Keratinocyte (primary cell): ENCODE measurements at regions not wholly inside any gene's neighbourhood (a gene's known extent, or its start where the extent isn't known, plus 50 kb on each side); places are given as distances from the start of the nearest gene placed in this dataset.

Experiments used
- DNase-seq: peaks from one replicate; pipeline ENCODE4 v3.0.0-alpha.2; 2011; ENCODE audit warnings: low read depth, missing footprints, low spot score
- FAIRE-seq: peaks from 2 replicates; lab custom pipeline; 2011; peaks lifted over from hg19 to GRCh38; lab: Jason Lieb, UNC
- H2AFZ ChIP-seq: 2 replicates; pipeline ENCODE4 v1.6.0; 2012; ENCODE audit warnings: low read length, control low read depth, inconsistent platforms; ENCODE audit not compliant: control insufficient read depth
- H3K27ac ChIP-seq: 2 replicates; pipeline ENCODE4 v1.5.1; 2011; ENCODE audit warnings: low read length; ENCODE audit not compliant: control insufficient read depth, insufficient read depth
- H3K27me3 ChIP-seq: 3 replicates; pipeline ENCODE4 v1.6.0; 2011; ENCODE audit warnings: low read length; ENCODE audit not compliant: control insufficient read depth, insufficient read depth; ENCODE audit errors: extremely low read depth
- H3K36me3 ChIP-seq, 2 experiments: 2 replicates in 1 of 2; 3 replicates in 1 of 2; pipeline ENCODE4 v1.5.1; 2011; ENCODE audit warnings: low read length in 2 of 2, mild to moderate bottlenecking in 1 of 2; ENCODE audit not compliant: control insufficient read depth in 2 of 2, insufficient read depth in 2 of 2; ENCODE audit errors: extremely low read depth in 1 of 2
- H3K4me1 ChIP-seq: 3 replicates; pipeline ENCODE4 v1.5.1; 2011; ENCODE audit warnings: low read length; ENCODE audit not compliant: control insufficient read depth, insufficient read depth; ENCODE audit errors: extremely low read depth
- H3K4me2 ChIP-seq: 3 replicates; pipeline ENCODE4 v1.6.0; 2011; ENCODE audit warnings: low read depth, low read length; ENCODE audit not compliant: control insufficient read depth, insufficient read depth; ENCODE audit errors: extremely low read depth
- H3K4me3 ChIP-seq, 3 experiments: fragments of 200-600 bp in 1 of 3; sonication (generic) in 1 of 3; 2 replicates in 2 of 3; 3 replicates in 1 of 3; pipeline ENCODE4 v1.5.1; 2011 to 2016; ENCODE audit warnings: low read length in 3 of 3, mild to moderate bottlenecking in 3 of 3, control low read depth in 2 of 3, inconsistent platforms in 1 of 3, low read depth in 1 of 3, mixed read lengths in 1 of 3, mixed run types in 1 of 3, moderate library complexity in 1 of 3; ENCODE audit not compliant: control insufficient read depth in 2 of 3, insufficient read depth in 2 of 3; ENCODE audit errors: extremely low read depth in 1 of 3
- H3K79me2 ChIP-seq: 2 replicates; pipeline ENCODE4 v1.6.0; 2012; ENCODE audit warnings: low read length; ENCODE audit not compliant: control insufficient read depth, insufficient read depth
- H3K9ac ChIP-seq: 3 replicates; pipeline ENCODE4 v1.6.0; 2011; ENCODE audit warnings: low read length; ENCODE audit not compliant: control insufficient read depth, insufficient read depth; ENCODE audit errors: extremely low read depth
- H3K9me1 ChIP-seq: 3 replicates; pipeline ENCODE4 v1.6.0; 2011; ENCODE audit warnings: low read length; ENCODE audit not compliant: control insufficient read depth, insufficient read depth; ENCODE audit errors: extremely low read depth
- H3K9me3 ChIP-seq: 2 replicates; pipeline ENCODE4 v1.5.1; 2012; ENCODE audit warnings: low read depth, low read length; ENCODE audit not compliant: control insufficient read depth
- H4K20me1 ChIP-seq: 3 replicates; pipeline ENCODE4 v1.6.0; 2011; ENCODE audit warnings: low read length; ENCODE audit not compliant: control insufficient read depth, insufficient read depth; ENCODE audit errors: extremely low read depth
- EZH2 ChIP-seq: IDR thresholded peaks from one replicate; pipeline ENCODE4 v1.6.1; 2012; ENCODE audit warnings: inconsistent platforms, mild to moderate bottlenecking, low read length, moderate library complexity
- dilution Hi-C: fragments of 300-500 bp; cut with MboI; formaldehyde crosslinking; loops from one replicate; pipeline ENCODE4 v1.7.0; 2020; ENCODE audit warnings: low sequenced_read_pairs; ENCODE audit not compliant: extremely low pct_ligation_motif_present
- TF ChIP-seq, protein P1 (sequence below), 3 experiments: IDR thresholded peaks in 1 of 3; conservative IDR thresholded peaks in 1 of 3; optimal IDR thresholded peaks in 1 of 3; 2 replicates in 2 of 3; 3 replicates in 1 of 3; pipeline versions ENCODE3 to v1.5.1; 2011; ENCODE audit warnings: low read length in 3 of 3, mild to moderate bottlenecking in 3 of 3, moderate library complexity in 2 of 3, control low read depth in 1 of 3, inconsistent platforms in 1 of 3; ENCODE audit not compliant: insufficient read depth in 2 of 3; ENCODE audit errors: extremely low read depth in 1 of 3

- no peaks in the 10 kb centered on the region for H3K36me3 ChIP-seq
- H3K27ac ChIP-seq, result no peak overlapping the region
- H3K4me1 ChIP-seq, result no peaks in the 10 kb centered on the region
- H4K20me1 ChIP-seq, result no peaks in the 10 kb centered on the region
- dilution Hi-C loops, result no loop called here
- FAIRE-seq (no peak), DNase-seq (no peak)
- H3K9me1 ChIP-seq, result no peaks in the 10 kb centered on the region
- no peak for TF ChIP-seq EZH2
- TF ChIP-seq, protein P1, sequence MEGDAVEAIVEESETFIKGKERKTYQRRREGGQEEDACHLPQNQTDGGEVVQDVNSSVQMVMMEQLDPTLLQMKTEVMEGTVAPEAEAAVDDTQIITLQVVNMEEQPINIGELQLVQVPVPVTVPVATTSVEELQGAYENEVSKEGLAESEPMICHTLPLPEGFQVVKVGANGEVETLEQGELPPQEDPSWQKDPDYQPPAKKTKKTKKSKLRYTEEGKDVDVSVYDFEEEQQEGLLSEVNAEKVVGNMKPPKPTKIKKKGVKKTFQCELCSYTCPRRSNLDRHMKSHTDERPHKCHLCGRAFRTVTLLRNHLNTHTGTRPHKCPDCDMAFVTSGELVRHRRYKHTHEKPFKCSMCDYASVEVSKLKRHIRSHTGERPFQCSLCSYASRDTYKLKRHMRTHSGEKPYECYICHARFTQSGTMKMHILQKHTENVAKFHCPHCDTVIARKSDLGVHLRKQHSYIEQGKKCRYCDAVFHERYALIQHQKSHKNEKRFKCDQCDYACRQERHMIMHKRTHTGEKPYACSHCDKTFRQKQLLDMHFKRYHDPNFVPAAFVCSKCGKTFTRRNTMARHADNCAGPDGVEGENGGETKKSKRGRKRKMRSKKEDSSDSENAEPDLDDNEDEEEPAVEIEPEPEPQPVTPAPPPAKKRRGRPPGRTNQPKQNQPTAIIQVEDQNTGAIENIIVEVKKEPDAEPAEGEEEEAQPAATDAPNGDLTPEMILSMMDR (optimal IDR thresholded peaks at IDR 0.05 in 1 of 3, IDR thresholded peaks at IDR 0.05 in 1 of 3, conservative IDR thresholded peaks at IDR 0.05 in 1 of 3; ENCODE audit: extremely low read depth in 1 of 3, insufficient read depth in 2 of 3, low read length in 3 of 3), result no peak
- no peak overlapping the region for H3K4me3 ChIP-seq
- H3K9ac ChIP-seq, result no peak overlapping the region
- no peaks in the 10 kb centered on the region for H3K9me3 ChIP-seq
- H3K4me2 ChIP-seq, result no peak overlapping the region
- no peak overlapping the region for H2AFZ ChIP-seq
- H3K79me2 ChIP-seq, result no peaks in the 10 kb centered on the region
- no peaks in the 10 kb centered on the region for H3K27me3 ChIP-seq
Observed at GRCh38 chr6:23736577-23736976, 389.4 kb upstream of the NRSN1 start.

DNA sequence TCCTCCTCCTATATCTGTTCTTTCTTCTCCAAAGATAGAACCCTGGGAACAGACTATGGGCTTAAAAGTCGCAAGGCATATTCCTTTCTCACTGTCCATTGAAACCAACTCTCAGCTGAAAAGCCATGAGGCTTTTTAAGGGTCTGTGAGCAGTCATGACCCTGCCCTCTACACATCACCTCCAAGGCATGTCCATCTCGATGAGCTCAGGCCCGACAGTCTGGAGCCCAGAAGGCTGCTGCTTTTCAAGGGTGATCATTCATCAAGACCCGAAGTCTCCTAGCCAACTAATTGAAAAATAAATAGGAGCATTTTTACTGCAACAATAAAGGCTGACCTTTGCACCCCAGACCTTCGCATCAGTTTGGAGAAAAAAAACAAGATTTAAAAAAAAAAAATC is 378.8 kb upstream of the NRSN1 start:
- Histone ChIP-seq H3K9ac (no peak overlapping the region), H3K27ac (no peak overlapping the region), H3K9me3 (no peaks in the 10 kb centered on the region), H3K36me3 (no peaks in the 10 kb centered on the region), H4K20me1 (no peaks in the 10 kb centered on the region), H3K9me1 (no peaks in the 10 kb centered on the region), H3K4me3 (no peak overlapping the region), H3K79me2 (no peaks in the 10 kb centered on the region), H2AFZ (no peak overlapping the region), H3K4me2 (no peak overlapping the region), H3K27me3 (no peaks in the 10 kb centered on the region), H3K4me1 (no peaks in the 10 kb centered on the region)
- DNase-seq (no peak), FAIRE-seq (no peak)
- dilution Hi-C loops, result no loop called here
- TF ChIP-seq, protein P1 (optimal IDR thresholded peaks at IDR 0.05 in 1 of 3, IDR thresholded peaks at IDR 0.05 in 1 of 3, conservative IDR thresholded peaks at IDR 0.05 in 1 of 3; ENCODE audit: extremely low read depth in 1 of 3, insufficient read depth in 2 of 3, low read length in 3 of 3), result no peak
- no peak for TF ChIP-seq EZH2
